Muscle of leg (tissue), 3 donors: ENCODE measurements at regions not wholly inside any gene's neighbourhood (a gene's known extent, or its start where the extent isn't known, plus 50 kb on each side); places are given as distances from the start of the nearest gene placed in this dataset.
"Not testable (repeated sequence)": the region's sequence is repeated elsewhere in the genome, so short reads cannot be mapped to it uniquely, and the experiment has no call there.

Experiments used
- DNase-seq: peaks from one replicate; pipeline ENCODE4 v3.0.0; 2013
- H3K27ac ChIP-seq: one replicate; pipeline ENCODE4 v1.5.1; 2013; ENCODE audit warnings: mild to moderate bottlenecking, low read length, control low read depth
- H3K27me3 ChIP-seq: one replicate; pipeline ENCODE4 v1.6.1; 2013; ENCODE audit warnings: low read length; ENCODE audit not compliant: control insufficient read depth, insufficient read depth
- H3K36me3 ChIP-seq: one replicate; pipeline ENCODE4 v1.6.1; 2013; ENCODE audit warnings: low read length; ENCODE audit not compliant: control insufficient read depth, insufficient read depth
- H3K4me1 ChIP-seq: one replicate; pipeline ENCODE4 v1.6.1; 2013; ENCODE audit warnings: low read length; ENCODE audit not compliant: control insufficient read depth, insufficient read depth
- H3K4me3 ChIP-seq: one replicate; pipeline ENCODE4 v1.5.1; 2013; ENCODE audit warnings: low read length, control low read depth
- H3K9me3 ChIP-seq: replicated peaks from 2 replicates; pipeline ENCODE4 v1.6.1; 2013; ENCODE audit warnings: low read depth, low read length; ENCODE audit not compliant: control insufficient read depth
- WGBS: methylation state at CpG from one replicate; pipeline ENCODE4 v1.1.5; 2013; ENCODE audit warnings: missing lambda C conversion rate; ENCODE audit not compliant: insufficient coverage; 5-methylcytosine and 5-hydroxymethylcytosine counted together

GRCh38 chr9:107763469-107763868 lies 273.9 kb upstream of the KLF4 start:
- not testable (repeated sequence) for H3K27me3 ChIP-seq, H3K36me3 ChIP-seq, H3K9me3 ChIP-seq, H3K4me3 ChIP-seq, DNase-seq, H3K4me1 ChIP-seq, H3K27ac ChIP-seq
- WGBS, result no CpG with 5 or more reads among the region's 2 CpGs

DNA sequence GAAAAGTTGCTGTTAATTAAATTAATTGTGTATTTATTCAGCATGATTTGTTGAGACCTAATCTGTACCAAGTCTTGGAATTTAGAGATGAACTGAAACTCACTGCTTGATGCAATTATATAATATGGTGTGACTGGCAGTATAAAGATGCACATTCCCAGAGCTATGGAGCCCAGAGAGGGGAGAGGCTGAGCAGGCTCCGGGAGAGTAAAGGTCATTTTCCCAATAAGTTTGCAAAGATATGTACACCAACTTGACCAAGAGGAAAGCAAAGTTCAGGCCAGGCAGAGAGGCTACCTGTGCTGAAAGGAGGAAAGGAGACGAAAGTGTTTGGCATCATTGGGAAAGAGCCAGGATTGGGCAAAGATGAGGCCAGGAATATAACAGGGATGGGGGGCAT lies 271.7 kb upstream of the KLF4 start:
- Histone ChIP-seq H3K36me3 (no peaks in the 10 kb centered on the region), H3K4me1 (no peaks in the 10 kb centered on the region), H3K27ac (no peak overlapping the region), H3K27me3 (no peaks in the 10 kb centered on the region), H3K9me3 (no peaks in the 10 kb centered on the region), H3K4me3 (no peak overlapping the region)
- 76% methylated on average over 2 of the region's 2 CpGs for WGBS
- no peak for DNase-seq

GRCh38 chr9:107760469-107761242 lies 271.1 kb upstream of the KLF4 start:
- no peaks in the 10 kb centered on the region for H3K4me1 ChIP-seq
- no peaks in the 10 kb centered on the region for H3K9me3 ChIP-seq
- no peaks in the 10 kb centered on the region for H3K36me3 ChIP-seq
- H3K27ac ChIP-seq, result no peak overlapping the region
- 80% methylated on average over 9 of the region's 12 CpGs for WGBS
- no peaks in the 10 kb centered on the region for H3K27me3 ChIP-seq
- DNase-seq, result peak; percentile 79
- no peak overlapping the region for H3K4me3 ChIP-seq

- no peak for DNase-seq
- Histone ChIP-seq H3K4me3 (no peak overlapping the region), H3K27me3 (no peaks in the 10 kb centered on the region), H3K4me1 (peaks cover 3% of the 10 kb centered on the region), H3K36me3 (no peaks in the 10 kb centered on the region), H3K27ac (no peak overlapping the region), H3K9me3 (no peaks in the 10 kb centered on the region)
- no CpG with 5 or more reads among the region's 5 CpGs for WGBS
These were observed 270.2 kb upstream of the KLF4 start for GRCh38 chr9:107759823-107760166.

- Histone ChIP-seq H3K36me3 (no peaks in the 10 kb centered on the region), H3K9me3 (no peaks in the 10 kb centered on the region), H3K4me1 (peaks cover 3% of the 10 kb centered on the region), H3K4me3 (no peak overlapping the region), H3K27ac (no peak overlapping the region), H3K27me3 (no peaks in the 10 kb centered on the region)
- no peak for DNase-seq
- WGBS, result 96% methylated on average over 4 of the region's 5 CpGs
These were observed 269.6 kb upstream of the KLF4 start for GRCh38 chr9:107759009-107759822.

DNA sequence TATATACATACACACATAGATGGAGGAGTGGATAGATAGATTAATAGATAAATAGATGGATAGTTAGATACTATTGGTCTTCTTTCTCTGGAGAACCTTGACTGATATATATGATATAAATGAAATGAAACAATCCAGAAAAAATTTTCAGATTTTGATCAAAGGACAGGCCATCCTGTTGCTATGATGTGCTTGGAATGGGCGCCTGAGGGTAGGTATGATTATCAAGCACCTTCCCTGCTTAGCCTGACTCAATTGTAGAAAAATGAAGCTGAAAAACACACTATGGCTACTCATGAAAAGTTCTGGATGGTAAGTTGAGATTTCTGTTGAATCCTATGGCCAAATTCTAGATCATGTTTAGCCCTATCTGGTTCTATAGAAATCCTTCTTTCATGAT lies 266.5 kb upstream of the KLF4 start:
- no peaks in the 10 kb centered on the region for H3K27me3 ChIP-seq
- no peaks in the 10 kb centered on the region for H3K36me3 ChIP-seq
- no peak for DNase-seq
- H3K9me3 ChIP-seq, result no peaks in the 10 kb centered on the region
- WGBS, result 100% methylated on average over 1 of the region's 1 CpG
- H3K4me3 ChIP-seq, result no peak overlapping the region
- peaks cover 11% of the 10 kb centered on the region for H3K4me1 ChIP-seq
- no peak overlapping the region for H3K27ac ChIP-seq

DNA sequence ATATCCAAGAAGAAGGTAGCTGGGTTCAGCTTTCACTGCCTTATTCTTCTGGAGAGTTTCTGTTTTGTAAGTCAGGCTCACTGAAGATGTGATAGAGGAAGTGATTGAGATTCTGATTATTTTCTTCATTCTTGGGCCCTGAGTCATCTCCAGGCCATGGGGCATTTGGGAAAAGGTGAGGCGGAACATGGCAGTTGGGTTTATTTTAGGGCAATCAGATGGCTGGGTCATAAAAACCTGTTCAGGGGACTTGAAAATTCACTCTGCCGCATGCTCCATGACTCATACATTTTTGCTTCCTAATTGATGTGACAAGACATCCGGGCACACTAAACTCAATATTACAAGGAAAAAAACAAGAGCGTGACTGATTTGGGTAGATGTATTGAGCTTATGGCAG lies 265.7 kb upstream of the KLF4 start:
- 50% methylated on average over 1 of the region's 4 CpGs for WGBS
- peak; percentile 41 for DNase-seq
- no peak overlapping the region for H3K27ac ChIP-seq

GRCh38 chr9:107751567-107752210 lies 262.1 kb upstream of the KLF4 start:
- Histone ChIP-seq H3K36me3 (no peaks in the 10 kb centered on the region), H3K4me3 (no peak overlapping the region), H3K9me3 (no peaks in the 10 kb centered on the region), H3K27ac (peak overlapping the region; percentile 87), H3K4me1 (peaks cover 31% of the 10 kb centered on the region), H3K27me3 (no peaks in the 10 kb centered on the region)
- peak; percentile 82 for DNase-seq
- WGBS, result 42% methylated on average over 4 of the region's 5 CpGs

More for the DNA sequence above, 265.7 kb upstream of the KLF4 start:
- Histone ChIP-seq H3K4me1 (peaks cover 18% of the 10 kb centered on the region), H3K36me3 (no peaks in the 10 kb centered on the region), H3K27me3 (no peaks in the 10 kb centered on the region), H3K9me3 (no peaks in the 10 kb centered on the region), H3K4me3 (no peak overlapping the region)

DNA sequence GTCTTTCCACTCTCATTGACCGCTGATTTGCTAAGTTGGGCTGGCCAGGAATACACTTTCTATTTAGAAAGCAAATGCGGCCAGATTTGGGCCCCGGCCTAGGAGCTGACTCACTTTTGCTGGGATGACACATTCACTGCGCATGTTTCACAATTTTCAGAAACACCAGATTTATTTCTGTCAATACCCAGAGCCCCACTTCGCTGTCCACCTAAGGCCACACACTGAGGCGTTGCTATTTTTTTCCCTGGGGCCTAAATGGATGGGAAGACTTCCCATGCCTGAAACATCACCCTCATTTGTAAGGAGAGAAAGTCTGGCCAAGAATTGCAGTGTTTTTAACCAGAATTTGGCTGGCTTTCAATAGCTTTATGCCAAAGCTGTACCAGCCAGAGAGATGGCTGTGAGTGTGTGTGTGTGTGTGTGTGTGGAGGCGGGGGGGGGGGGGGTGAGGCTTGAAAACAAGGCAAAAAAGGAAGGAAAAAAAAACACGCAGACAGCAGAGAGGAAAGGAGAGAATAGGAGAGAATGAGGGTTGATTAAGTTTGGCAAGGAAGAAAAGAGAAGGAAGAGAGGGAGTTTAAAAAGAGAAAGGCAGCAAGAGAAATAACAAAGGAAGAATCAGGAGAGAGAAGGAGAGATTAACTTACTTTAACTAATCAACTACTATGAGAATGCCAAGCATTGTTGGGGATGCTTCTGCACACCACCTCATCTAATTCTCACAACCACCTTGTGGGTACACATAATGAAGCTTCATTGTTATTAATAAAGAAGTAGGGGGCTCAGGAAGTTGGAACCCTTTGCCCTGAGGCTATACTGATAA lies 261.4 kb upstream of the KLF4 start:
- WGBS, result 3% methylated on average over 3 of the region's 8 CpGs
- Histone ChIP-seq H3K4me1 (peaks cover 31% of the 10 kb centered on the region), H3K27ac (peak overlapping the region; percentile 87), H3K27me3 (no peaks in the 10 kb centered on the region), H3K4me3 (no peak overlapping the region), H3K36me3 (no peaks in the 10 kb centered on the region), H3K9me3 (no peaks in the 10 kb centered on the region)
- peak; percentile 99 for DNase-seq
